GM12873 (cell line): ENCODE measurements at regions not wholly inside any gene's neighbourhood (a gene's known extent, or its start where the extent isn't known, plus 50 kb on each side); places are given as distances from the start of the nearest gene placed in this dataset.

ENCODE experiments used
- TF ChIP-seq, protein P1 (sequence below): IDR thresholded peaks from 2 replicates; pipeline ENCODE4 v1.5.1; 2012; ENCODE audit warnings: low read depth, mild to moderate bottlenecking, moderate library complexity, low read length, control low read depth; ENCODE audit not compliant: insufficient read depth; ENCODE audit errors: missing control alignments

DNA sequence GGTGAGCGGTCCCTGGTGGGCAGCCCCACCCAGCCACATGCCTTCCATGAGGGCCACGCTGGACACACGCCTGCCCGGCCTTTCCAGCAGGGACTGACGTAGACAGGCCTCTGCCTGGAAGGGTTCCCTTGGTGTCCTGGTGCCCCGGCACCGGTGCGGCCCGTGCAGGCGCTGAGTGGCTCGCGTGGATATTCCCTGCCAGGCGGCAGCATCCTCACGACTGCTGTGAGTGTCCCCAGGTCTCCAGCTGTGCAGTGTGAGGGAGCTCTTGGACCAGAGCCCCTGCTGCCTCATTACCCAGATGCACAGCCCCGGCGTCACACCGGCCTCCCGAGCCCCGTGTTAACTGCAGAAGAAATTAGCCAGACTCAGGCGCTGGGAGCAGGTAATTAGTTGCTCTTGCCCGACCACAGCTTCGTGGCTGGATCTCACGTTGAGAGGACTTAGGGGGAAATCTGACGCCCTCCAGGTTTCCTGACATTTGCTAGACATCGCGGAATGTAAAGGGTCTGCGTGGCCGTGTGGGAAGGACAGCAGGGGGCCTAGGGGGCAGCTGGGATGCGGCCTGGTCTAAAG is 1196.3 kb downstream of the BRD1 start:
- TF ChIP-seq, protein P1, sequence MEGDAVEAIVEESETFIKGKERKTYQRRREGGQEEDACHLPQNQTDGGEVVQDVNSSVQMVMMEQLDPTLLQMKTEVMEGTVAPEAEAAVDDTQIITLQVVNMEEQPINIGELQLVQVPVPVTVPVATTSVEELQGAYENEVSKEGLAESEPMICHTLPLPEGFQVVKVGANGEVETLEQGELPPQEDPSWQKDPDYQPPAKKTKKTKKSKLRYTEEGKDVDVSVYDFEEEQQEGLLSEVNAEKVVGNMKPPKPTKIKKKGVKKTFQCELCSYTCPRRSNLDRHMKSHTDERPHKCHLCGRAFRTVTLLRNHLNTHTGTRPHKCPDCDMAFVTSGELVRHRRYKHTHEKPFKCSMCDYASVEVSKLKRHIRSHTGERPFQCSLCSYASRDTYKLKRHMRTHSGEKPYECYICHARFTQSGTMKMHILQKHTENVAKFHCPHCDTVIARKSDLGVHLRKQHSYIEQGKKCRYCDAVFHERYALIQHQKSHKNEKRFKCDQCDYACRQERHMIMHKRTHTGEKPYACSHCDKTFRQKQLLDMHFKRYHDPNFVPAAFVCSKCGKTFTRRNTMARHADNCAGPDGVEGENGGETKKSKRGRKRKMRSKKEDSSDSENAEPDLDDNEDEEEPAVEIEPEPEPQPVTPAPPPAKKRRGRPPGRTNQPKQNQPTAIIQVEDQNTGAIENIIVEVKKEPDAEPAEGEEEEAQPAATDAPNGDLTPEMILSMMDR = no peak

GRCh38 chr22:48630848-48631247 is 1196.8 kb downstream of the BRD1 start:
- TF ChIP-seq, protein P1 = no peak

DNA sequence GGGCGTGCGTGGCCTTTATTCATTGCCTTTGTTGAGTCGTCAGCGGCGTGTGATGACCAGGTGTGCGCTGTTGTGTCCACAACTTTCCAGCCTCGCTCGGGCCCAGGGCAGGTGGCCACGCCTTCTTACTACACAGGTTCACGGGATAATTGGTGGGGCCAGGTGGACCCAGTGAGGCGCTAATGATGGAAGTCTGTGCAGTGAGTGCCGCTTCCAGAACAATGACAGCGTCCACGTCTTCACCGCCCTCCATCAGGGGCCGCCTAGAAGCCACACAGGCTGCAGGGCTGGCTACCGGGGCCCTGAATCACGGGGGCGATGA is 1197.3 kb downstream of the BRD1 start:
- TF ChIP-seq, protein P1 = no peak

GRCh38 chr22:48629631-48630432 is 1197.8 kb downstream of the BRD1 start:
- TF ChIP-seq, protein P1 = no peak

DNA sequence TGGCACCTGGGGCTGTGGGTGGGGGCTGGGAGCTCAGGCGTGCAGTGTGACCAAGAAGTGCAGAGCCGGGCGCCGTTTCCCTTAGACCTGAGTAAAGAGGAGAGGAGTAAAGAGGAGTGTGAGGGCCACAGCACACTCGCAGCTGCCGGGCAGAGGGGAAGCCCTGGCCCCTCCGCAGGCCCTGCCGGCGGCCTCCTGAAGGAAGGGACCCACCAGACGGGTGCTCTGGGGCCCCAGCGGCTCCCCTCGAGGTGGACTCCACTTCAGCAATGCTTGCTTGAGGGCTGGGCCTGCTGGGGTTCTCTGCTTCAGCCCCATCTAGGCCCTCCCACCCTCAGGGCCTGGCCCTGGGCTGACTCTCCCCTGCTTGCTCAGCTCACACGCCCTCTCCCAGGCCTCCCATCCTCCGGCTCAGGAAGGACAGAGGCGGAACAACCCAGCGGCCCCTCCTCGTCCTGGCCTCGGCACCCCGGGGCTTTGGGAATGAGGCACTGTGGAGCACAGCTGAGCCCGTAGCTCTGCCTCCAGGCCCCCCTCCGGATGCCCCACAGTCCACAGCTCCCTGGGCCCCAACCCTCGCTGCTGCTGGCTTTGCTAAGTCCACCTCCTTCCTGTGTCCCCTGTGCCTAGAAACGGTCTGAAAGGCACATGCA is 1198.7 kb downstream of the BRD1 start:
- TF ChIP-seq, protein P1 = no peak

- TF ChIP-seq, protein P1 = no peak
Observed at GRCh38 chr22:48627966-48628365, 1199.7 kb downstream of the BRD1 start.

DNA sequence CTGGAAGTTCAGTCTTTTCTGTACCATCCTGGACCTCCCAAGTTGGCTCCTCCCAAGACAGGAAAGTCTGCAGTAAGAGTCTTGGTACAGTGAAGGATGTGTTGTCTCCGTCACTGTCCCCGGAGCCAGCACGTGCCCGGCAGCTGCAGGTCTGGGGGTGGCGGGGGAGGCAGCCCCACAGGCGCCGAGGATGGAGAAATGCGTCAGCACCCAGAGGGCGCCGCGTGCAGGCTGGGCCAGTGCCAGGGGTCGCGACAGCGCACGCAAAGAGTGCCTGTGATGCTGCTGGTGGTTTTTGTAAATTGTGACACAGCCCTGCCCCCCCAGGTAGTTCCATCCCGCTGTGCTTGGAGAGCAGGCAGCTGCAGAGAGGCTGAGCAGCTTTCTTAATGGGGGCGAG is 1200.5 kb downstream of the BRD1 start:
- TF ChIP-seq, protein P1 = no peak
